HG02885 (cell line): ENCODE measurements at regions not wholly inside any gene's neighbourhood (a gene's known extent, or its start where the extent isn't known, plus 50 kb on each side); places are given as distances from the start of the nearest gene placed in this dataset.
"Not testable (repeated sequence)": the region's sequence is repeated elsewhere in the genome, so short reads cannot be mapped to it uniquely, and the experiment has no call there.

Source experiments
- ATAC-seq: cut with Tn5 transposase; IDR thresholded peaks from one replicate; pipeline ENCODE4 v1.9.1; 2021; ENCODE audit warnings: mild to moderate bottlenecking; ENCODE audit not compliant: unreplicated experiment, poor library complexity

DNA sequence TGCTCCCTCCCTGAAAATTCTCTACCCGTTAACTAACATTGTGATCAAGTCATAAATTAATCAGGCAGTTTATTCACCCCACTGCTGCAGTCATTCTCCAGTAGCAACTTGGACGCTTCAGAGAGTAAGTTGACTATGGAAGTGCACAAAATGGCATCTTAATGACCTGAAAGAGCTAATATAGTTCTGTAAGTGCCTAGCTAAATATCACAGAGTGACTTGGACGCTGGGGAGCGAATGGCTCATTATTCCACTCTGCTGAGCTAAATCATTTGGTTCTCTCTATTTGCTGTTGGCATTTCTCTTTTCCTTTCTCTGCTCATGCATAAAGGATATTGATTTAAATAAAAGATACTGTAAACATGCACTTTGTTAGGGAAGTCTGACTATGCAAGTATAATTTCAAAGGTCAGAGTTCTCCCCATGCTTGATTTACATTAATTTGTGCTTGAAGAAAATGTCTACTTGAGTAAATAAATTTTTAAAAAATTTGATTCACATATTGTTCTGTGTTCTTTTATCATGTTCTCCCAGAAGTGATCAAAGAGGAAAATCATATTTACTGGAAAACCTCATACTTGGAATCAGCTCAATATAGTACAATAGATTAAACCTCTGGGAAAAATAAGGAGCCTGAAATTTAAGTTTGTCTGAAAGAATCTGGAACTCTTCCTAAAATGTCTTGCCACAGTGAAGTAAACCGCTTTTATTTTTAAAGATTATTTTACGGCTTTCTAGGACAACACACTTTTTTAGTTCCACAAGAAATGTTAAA, 169.5 kb upstream of the HAPLN1 start:
- ATAC-seq, result no peak

DNA sequence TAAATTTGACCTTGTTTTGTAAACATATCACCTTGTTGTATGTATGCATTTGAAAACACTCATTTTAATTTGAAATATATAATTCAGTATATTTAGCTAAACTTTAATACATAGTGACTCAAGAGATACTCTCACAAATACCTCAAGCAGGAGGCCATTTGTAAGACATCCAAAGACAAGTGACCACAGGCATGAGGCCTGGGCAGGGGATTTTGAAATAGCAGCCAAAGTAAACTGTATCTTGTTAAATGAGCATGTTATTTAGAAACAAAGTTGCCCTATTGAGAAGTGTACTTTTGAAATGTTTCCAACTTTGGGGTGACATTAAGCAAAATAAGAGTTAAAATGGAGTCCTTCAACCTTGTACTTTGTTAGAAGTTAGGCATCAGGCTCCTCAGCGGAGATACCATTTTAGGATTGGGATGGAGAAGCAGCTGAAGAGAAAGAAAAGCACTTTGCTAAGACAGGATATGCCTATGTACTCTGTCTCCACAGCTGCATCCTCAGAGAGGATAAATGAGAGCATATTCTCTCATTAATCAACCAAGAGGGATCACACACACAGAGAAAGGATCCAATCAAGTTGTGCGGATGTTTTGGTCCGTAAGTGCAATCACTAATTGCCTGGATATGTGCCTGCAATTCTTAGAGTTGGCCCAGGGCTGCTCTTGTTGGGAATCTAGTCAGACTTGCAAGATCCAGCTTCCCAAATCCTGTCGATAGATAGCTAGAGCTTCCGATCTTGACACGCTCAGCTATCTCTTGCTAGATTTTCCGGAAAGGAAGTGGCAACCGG, 157.5 kb upstream of the HAPLN1 start:
- no peak for ATAC-seq

GRCh38 chr5:83871533-83872395, 151.1 kb upstream of the HAPLN1 start:
- no peak for ATAC-seq

DNA sequence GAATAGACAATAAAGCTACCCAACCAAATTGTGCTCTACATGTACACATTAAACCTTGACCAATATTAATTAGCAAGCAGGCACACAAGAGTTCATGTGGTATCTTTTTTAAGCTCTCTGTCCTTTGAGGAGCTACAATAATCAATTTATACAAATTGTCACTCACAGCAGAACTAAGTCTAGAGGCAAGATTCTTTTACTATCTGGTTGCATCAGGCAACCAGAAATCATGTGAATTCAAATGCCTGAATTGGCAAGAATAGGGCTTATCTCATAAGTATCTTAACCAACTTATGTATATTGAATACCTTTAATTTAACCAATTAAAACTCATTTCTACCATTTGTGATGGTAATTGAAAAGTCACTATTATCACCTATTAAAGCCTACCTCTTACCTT, 145.5 kb upstream of the HAPLN1 start:
- no peak for ATAC-seq

- ATAC-seq, result no peak
These were observed 144.9 kb upstream of the HAPLN1 start for GRCh38 chr5:83865579-83865978.

- peak; percentile 58 for ATAC-seq
These were observed 144.0 kb upstream of the HAPLN1 start for GRCh38 chr5:83864652-83865051.

DNA sequence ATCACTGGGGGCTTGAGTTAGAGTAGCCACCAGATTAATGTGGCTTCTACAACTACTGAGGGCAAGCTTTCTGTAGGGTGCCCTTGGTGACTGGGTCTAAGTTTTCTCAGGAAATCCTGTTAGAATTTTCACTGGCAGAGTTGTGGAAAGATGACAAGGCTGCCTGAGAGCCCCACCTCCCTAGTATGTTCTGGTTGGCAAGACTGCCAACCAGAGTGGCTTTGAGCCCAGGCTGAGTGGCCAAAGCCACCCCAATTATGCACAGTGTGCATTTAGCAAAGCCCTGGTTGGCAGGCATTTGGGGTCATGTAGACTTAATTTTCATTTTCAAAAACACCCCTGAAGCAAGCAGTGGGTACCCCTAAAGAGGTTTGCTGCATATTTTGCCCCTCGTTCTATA, 136.7 kb upstream of the HAPLN1 start:
- ATAC-seq, result no peak

GRCh38 chr5:83856881-83857280, 136.2 kb upstream of the HAPLN1 start:
- ATAC-seq, result no peak

DNA sequence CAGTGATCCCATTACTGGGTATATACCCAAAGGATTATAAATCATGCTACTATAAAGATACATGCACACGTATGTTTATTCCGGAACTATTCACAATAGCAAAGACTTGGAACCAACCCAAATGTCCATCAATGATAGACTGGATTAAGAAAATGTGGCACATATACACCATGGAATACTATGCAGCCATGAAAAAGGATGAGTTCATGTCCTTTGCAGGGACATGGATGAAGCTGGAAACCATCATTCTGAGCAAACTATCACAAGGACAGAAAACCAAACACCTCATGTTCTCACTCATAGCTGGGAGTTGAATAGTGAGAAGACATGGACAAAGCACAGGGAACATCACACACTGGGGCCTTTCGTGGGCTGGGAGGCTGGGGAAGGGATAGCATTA, 129.8 kb upstream of the HAPLN1 start:
- not testable (repeated sequence) for ATAC-seq

DNA sequence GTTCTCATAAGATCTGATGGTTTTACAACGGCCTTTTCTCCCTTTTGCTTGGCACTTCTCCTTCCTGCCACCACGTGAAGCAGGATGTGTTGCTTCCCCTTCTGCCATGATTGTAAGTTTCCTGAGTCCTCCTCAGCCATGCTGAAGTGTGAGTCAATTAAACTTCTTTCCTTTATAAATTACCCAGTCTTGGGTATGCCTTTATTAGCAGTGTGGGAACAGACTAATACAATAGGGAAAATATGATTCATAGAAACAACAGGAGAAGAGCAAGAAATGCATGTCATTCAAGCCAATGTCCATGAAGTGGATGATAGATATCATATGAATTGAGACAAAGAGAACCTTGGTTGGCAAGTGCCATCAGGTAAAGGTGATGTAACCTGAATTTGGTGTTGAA, 128.3 kb upstream of the HAPLN1 start:
- ATAC-seq, result no peak

DNA sequence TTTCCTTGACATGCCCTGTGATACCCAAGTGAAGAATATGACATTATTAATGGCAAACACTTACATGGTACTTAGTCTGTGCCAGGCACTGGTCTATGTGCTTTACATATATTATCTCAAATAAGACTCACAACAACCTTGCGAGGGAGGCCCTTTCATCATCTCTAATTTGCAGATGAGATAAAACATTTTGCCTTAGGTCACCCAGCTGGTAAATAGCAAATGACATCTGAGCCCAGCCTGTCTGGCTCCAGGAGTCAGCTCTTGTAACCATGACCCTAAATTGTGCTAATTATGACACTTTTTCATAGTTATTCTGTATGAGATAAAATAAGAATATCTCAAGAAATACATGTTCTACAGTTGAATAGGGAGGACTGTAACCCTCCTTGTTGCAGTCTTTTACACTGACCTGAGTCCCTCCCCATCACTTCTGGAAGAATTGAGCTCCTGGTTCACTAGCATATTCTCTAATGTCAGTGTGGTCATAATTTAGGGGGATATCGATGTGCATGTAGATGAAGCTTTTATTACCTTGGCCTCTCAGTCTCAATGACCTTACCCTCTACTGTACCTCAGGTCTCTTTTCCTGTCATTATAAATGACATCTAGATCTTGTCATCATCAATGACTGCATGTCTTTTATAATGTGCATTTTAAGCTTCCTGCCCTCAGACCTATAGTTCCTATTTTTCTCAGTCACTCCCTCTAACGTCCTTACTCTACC, 126.1 kb upstream of the HAPLN1 start:
- ATAC-seq, result no peak

DNA sequence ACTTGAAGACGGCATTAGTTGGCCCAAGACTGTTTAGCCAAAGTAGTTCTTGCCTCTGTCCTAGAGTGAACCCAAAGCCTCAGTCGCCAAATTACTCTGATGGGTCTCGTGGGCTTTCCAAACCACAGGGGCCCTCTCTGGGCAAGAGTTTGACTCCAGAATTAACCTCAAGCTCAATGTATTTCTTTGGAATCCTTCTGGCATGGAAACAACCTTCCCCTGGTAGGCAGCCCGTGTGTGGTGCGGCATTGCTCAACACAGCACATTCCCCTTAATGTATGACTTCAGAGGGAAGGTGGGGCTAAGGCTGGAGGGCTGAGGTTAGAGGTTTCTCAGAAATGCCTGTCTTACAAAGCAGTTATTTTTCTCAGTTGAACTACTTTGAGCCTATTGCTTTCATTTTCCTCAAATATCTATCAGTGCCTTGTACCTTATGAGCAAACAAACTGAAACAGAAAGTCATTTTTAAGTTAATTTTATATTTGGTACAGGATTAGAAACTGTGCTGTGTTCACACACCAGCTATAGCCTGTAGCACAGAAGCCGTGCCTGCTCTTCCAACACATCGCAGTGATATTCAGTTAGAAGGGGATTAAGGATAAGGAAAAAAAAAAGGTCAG, 123.9 kb upstream of the HAPLN1 start:
- peak; percentile 96 for ATAC-seq

GRCh38 chr5:83839788-83840187, 119.1 kb upstream of the HAPLN1 start:
- no peak for ATAC-seq

DNA sequence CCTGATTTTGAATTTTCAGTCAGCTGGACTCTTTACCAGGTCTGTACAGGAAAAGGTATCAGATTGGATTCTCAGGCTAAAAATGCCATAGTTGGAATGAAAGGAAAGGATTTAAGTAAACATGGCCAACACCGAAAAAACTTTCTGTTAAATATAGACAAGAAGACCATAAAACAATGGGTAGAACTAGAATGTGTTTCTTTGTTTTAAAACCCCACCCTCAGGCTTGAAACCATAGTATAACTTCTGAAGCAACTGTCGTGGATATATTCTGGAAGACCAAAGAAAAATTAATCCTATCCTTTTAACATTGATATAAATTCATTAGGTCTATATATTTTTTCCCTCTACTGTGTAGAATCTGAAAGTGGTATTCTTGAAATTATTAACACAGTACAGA, 118.6 kb upstream of the HAPLN1 start:
- ATAC-seq, result no peak

DNA sequence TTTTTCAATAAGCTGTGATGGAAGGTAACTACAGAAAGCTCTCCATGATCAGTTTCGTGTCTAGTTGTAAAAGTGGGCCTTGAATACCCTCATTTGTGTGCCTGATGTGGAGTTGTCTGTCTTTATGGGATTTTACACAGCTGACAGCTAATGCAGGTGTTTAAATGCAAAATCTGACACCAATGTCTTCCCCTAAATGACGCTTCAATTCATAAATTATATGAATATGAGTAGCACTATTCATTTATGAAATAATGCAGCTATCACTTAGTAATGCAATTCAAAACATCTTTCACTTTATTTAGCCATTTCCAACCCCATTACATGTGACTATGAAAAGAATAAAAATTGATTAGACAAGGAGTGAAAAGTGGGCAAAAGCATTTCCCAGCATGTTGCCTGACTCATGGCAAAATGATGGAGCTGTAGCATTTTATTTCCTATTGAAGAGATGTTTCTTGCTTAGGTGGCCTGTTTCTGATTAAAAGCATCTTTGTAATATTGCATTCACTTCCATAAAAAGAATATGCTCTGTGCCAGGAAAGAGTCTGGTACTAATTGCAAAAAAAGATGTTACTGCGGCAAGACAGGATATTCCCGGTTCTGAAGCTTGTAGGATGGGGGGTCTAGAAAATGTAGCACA, 116.7 kb upstream of the HAPLN1 start:
- no peak for ATAC-seq

DNA sequence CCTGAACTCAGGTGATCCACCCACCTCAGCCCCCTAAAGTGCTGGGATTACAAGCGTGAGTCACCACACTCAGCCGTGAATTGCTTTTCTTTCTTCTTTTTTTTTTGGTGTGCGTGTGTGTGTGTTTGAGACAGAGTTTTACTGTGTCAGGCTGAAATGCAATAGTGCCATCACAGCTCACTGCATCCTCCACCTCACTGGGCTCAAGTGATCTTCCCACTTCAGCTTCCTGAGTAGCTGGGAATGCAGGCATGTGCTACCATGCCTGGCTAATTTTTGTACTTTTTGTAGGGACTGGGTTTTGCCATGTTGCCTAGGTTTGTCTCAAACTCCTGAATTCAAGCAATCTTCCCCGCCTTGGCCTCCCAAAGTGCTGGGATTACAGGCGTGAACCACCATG, 113.7 kb upstream of the HAPLN1 start:
- no peak for ATAC-seq

DNA sequence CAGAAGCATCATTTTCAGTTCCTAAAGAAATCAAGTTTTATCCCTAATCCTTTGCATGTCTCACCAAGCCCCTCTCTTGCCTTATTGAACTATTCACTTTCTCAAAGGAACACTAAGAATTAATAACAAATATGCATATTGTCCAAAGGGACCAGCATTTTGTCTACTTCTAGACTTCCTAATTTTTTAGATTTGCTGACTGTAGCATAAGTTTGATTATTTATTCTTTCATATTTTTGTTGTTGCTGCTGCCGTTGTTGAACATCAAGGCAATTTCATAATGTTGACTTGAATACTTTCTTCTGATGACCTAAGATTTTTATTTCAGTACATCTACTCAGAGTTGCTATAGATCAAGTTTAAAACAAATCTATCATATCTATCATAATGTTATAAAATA, 111.2 kb upstream of the HAPLN1 start:
- no peak for ATAC-seq

DNA sequence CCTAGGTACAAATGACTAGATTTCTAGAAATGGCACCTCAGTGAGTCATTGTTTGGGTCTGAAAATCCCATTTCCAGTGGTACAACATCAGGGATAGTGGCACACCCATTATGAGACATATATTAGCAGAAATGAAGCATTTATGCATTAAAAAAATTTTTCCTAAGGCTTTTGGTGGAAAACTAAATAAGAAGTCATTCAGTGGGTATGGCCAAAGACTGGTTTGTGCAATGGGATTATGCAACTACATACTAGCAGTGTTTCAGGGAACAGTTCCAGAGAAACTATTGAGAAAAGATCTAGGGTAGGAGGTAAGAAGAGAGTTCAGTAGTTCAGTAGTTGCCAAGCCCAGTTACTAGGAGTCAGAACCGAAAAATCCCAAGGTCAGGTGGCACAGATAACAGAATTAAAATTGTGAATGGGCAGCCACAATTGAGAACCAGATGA, 106.5 kb upstream of the HAPLN1 start:
- no peak for ATAC-seq

DNA sequence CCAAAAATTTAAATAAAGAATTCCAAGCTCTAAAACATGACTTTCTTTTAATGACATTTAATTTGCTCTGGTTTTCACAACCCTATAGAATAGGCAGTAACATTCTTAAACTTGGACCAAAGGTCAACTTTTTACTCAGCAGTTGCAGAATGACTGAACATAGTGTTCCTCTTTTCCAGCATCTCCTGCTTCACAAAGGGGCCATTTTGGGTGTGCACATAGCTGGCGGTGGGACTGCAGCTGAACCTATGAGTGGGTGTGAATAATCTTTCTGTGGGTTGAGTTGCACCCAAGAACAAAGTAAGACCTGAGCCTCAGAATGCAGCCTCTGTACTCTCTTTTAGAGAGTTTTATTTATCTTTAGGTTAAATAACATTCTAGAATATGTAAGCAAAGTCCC, 96.9 kb upstream of the HAPLN1 start:
- peak; percentile 79 for ATAC-seq
